CD14-positive monocyte (primary cell): ENCODE measurements at regions not wholly inside any gene's neighbourhood (a gene's known extent, or its start where the extent isn't known, plus 50 kb on each side); places are given as distances from the start of the nearest gene placed in this dataset.

Experiments
- DNase-seq, 3 donors: peaks; one replicate each; pipeline ENCODE4 v3.0.0-alpha.2; 2011 to 2022
- H2AFZ ChIP-seq: 2 replicates; pipeline ENCODE4 v1.6.0; 2012; ENCODE audit warnings: mild to moderate bottlenecking, low read depth, low read length, inconsistent platforms; ENCODE audit not compliant: insufficient read depth, poor library complexity, severe bottlenecking
- H3K27ac ChIP-seq, 2 donors: 1 replicate in 1 of 2; 2 replicates in 1 of 2; pipeline ENCODE4 v1.5.1; 2012 to 2013; ENCODE audit warnings: low read length in 2 of 2, control low read depth in 1 of 2, inconsistent platforms in 1 of 2, low read depth in 1 of 2, mild to moderate bottlenecking in 1 of 2
- H3K27me3 ChIP-seq, 2 donors: one replicate each; pipeline versions ENCODE4 v1.6.0 to v1.6.1; 2011 to 2013; ENCODE audit warnings: low read length in 2 of 2; ENCODE audit not compliant: control insufficient read depth in 2 of 2, insufficient read depth in 2 of 2
- H3K36me3 ChIP-seq, 2 donors: replicated peaks in 1 of 2; 1 replicate in 1 of 2; 2 replicates in 1 of 2; pipeline versions ENCODE4 v1.5.1 to v1.6.1; 2012 to 2013; ENCODE audit warnings: low read length in 2 of 2, control low read depth in 1 of 2, inconsistent platforms in 1 of 2, mild to moderate bottlenecking in 1 of 2; ENCODE audit not compliant: insufficient read depth in 2 of 2, control insufficient read depth in 1 of 2
- H3K4me1 ChIP-seq, 2 donors: 1 replicate in 1 of 2; 2 replicates in 1 of 2; pipeline versions ENCODE4 v1.5.1 to v1.6.1; 2012 to 2013; ENCODE audit warnings: low read length in 2 of 2, control low read depth in 1 of 2, inconsistent platforms in 1 of 2, mild to moderate bottlenecking in 1 of 2, moderate library complexity in 1 of 2; ENCODE audit not compliant: insufficient read depth in 2 of 2, control insufficient read depth in 1 of 2
- H3K4me2 ChIP-seq: replicated peaks from 2 replicates; pipeline ENCODE3; 2012; ENCODE audit warnings: low read length, moderate library complexity, mild to moderate bottlenecking; ENCODE audit not compliant: poor library complexity, severe bottlenecking; ENCODE audit errors: extremely low read depth
- H3K4me3 ChIP-seq, 3 experiments: fragments of 200-600 bp in 1 of 3; sonication (generic) in 1 of 3; replicated peaks in 1 of 3; 1 replicate in 2 of 3; 2 replicates in 1 of 3; pipeline ENCODE4 v1.5.1; 2011 to 2013; ENCODE audit warnings: low read length in 3 of 3, mild to moderate bottlenecking in 3 of 3, control low read depth in 2 of 3, low read depth in 2 of 3, inconsistent platforms in 1 of 3, moderate library complexity in 1 of 3
- H3K79me2 ChIP-seq: 2 replicates; pipeline ENCODE4 v1.6.0; 2012; ENCODE audit warnings: mild to moderate bottlenecking, control low read depth, inconsistent platforms, low read length, moderate library complexity; ENCODE audit not compliant: insufficient read depth
- H3K9ac ChIP-seq: 2 replicates; pipeline ENCODE4 v1.6.0; 2017; ENCODE audit warnings: low read length, mild to moderate bottlenecking; ENCODE audit not compliant: insufficient read depth, poor library complexity, severe bottlenecking
- H3K9me3 ChIP-seq, 2 donors: replicated peaks in 1 of 2; 1 replicate in 1 of 2; 2 replicates in 1 of 2; pipeline versions ENCODE4 v1.5.1 to v1.6.1; 2012 to 2013; ENCODE audit warnings: low read length in 2 of 2, control low read depth in 1 of 2; ENCODE audit not compliant: control insufficient read depth in 1 of 2, insufficient read depth in 1 of 2
- H4K20me1 ChIP-seq: 2 replicates; pipeline ENCODE4 v1.6.0; 2012; ENCODE audit warnings: mild to moderate bottlenecking, low read length, control low read depth, moderate library complexity; ENCODE audit not compliant: insufficient read depth
- H3K27ac Mint-ChIP-seq, 7 donors: one replicate each; pipeline ENCODE4 v1.8.0; 2020; ENCODE audit warnings: mild to moderate bottlenecking in 7 of 7, mixed read lengths in 7 of 7, moderate library complexity in 6 of 7, inconsistent platforms in 2 of 7
- H3K27me3 Mint-ChIP-seq, 3 donors: one replicate each; pipeline ENCODE4 v1.8.0; 2021 to 2022; ENCODE audit warnings: low read depth in 3 of 3, mild to moderate bottlenecking in 3 of 3, mixed read lengths in 3 of 3, moderate library complexity in 3 of 3, inconsistent platforms in 1 of 3
- H3K36me3 Mint-ChIP-seq, 2 donors: one replicate each; pipeline ENCODE4 v1.8.0; 2020; ENCODE audit warnings: mixed read lengths in 2 of 2, inconsistent platforms in 1 of 2, mild to moderate bottlenecking in 1 of 2
- H3K4me1 Mint-ChIP-seq: one replicate; pipeline ENCODE4 v1.8.0; 2020; ENCODE audit warnings: mild to moderate bottlenecking, mixed read lengths
- H3K4me3 Mint-ChIP-seq, 2 donors: one replicate each; pipeline ENCODE4 v1.8.0; 2020; ENCODE audit warnings: mild to moderate bottlenecking in 2 of 2, mixed read lengths in 2 of 2, moderate library complexity in 1 of 2
- H3K9me3 Mint-ChIP-seq, 7 donors: one replicate each; pipeline ENCODE4 v1.8.0; 2020 to 2022; ENCODE audit warnings: mixed read lengths in 7 of 7, mild to moderate bottlenecking in 6 of 7, moderate library complexity in 6 of 7, inconsistent platforms in 2 of 7
- WGBS: methylation state at CpG from one replicate; pipeline ENCODE4 v1.1.5; 2013; ENCODE audit warnings: missing lambda C conversion rate; ENCODE audit not compliant: insufficient coverage; 5-methylcytosine and 5-hydroxymethylcytosine counted together
- intact Hi-C, 2 donors: fragments of 100-400 bp; cut with micrococcal nuclease; formaldehyde crosslinking; loops; one replicate each; pipeline versions ENCODE4 v1.15.0 to v1.15.1; 2023
- TF ChIP-seq, protein P1 (sequence below): fragments of 200-600 bp; IDR thresholded peaks from one replicate; pipeline ENCODE4 v1.8.0; 2022; ENCODE audit warnings: antibody characterized with exemption, mild to moderate bottlenecking

DNA sequence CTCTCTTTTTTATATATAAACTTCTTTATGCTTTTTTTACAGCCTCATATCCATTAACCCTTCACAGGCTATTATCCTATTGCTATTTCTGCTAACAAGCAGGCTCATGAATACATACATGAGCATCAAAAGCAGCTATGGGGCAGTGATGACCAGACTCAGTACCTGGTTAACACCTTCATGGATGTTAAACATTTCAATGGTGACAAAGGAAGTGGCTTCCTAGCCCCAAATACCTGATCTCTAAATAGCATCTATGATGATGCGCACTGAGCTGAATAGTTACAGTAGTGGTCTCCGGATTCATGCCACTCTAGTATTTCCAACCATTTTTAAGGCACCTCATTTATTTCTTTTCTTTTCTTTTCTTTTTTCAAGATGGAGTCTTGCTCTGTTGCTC, 101.1 kb downstream of the TM2D1 start:
- Histone ChIP-seq H2AFZ (no peak overlapping the region), H3K4me1 (peaks cover 7 to 18% of the 10 kb centered on the region in 2 donors), H3K4me3 (no peak overlapping the region), H3K4me2 (no peak overlapping the region), H4K20me1 (no peaks in the 10 kb centered on the region), H3K9ac (no peak overlapping the region), H3K27ac (no peak overlapping the region), H3K36me3 (no peaks in the 10 kb centered on the region), H3K9me3 (no peaks in the 10 kb centered on the region), H3K79me2 (no peaks in the 10 kb centered on the region), H3K27me3 (no peaks in the 10 kb centered on the region)
- H3K9me3 Mint-ChIP-seq, result peaks cover 0 to 2% (median 0%) of the 10 kb centered on the region in 7 donors
- peaks cover 0 to 5% (median 1%) of the 10 kb centered on the region in 3 donors for H3K27me3 Mint-ChIP-seq
- no CpG with 5 or more reads among the region's 2 CpGs for WGBS
- H3K4me1 Mint-ChIP-seq, result peaks cover 27% of the 10 kb centered on the region
- H3K36me3 Mint-ChIP-seq, result peaks cover 0 to 3% of the 10 kb centered on the region in 2 donors
- no peak overlapping the region for H3K4me3 Mint-ChIP-seq
- H3K27ac Mint-ChIP-seq, result no peak overlapping the region
- intact Hi-C loops, result no loop called here
- DNase-seq, result no peak
- TF ChIP-seq, protein P1, sequence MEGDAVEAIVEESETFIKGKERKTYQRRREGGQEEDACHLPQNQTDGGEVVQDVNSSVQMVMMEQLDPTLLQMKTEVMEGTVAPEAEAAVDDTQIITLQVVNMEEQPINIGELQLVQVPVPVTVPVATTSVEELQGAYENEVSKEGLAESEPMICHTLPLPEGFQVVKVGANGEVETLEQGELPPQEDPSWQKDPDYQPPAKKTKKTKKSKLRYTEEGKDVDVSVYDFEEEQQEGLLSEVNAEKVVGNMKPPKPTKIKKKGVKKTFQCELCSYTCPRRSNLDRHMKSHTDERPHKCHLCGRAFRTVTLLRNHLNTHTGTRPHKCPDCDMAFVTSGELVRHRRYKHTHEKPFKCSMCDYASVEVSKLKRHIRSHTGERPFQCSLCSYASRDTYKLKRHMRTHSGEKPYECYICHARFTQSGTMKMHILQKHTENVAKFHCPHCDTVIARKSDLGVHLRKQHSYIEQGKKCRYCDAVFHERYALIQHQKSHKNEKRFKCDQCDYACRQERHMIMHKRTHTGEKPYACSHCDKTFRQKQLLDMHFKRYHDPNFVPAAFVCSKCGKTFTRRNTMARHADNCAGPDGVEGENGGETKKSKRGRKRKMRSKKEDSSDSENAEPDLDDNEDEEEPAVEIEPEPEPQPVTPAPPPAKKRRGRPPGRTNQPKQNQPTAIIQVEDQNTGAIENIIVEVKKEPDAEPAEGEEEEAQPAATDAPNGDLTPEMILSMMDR, result no peak

DNA sequence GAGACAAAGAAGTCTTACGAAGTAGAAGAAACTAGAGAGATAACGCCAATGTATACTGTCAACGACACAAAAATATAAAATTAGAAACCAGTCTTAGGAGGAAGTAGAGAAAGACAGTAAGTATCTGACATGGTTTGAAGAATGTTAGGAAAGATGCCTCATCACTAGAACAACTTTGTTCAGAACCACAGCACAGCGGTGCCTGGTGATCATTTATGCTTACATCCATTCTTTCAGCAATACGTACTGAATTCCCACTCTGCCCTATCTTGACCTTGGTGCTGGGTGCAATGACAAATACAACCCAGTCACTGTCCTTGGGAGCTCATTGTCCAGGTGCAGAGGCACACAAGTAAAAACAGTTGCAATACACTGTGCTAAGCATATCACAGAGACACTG, 104.4 kb downstream of the TM2D1 start:
- Histone ChIP-seq H2AFZ (peak overlapping the region; percentile 4), H3K9ac (no peak overlapping the region), H3K9me3 (no peaks in the 10 kb centered on the region), H3K79me2 (no peaks in the 10 kb centered on the region), H3K4me1 (peaks cover 7 to 18% of the 10 kb centered on the region in 2 donors), H3K36me3 (no peaks in the 10 kb centered on the region), H3K27ac (no peak overlapping the region), H3K4me2 (peak overlapping the region; percentile 38), H3K27me3 (no peaks in the 10 kb centered on the region), H4K20me1 (no peaks in the 10 kb centered on the region), H3K4me3 (peak overlapping the region in 1 of 3 experiments; percentile 1)
- peaks cover 40% of the 10 kb centered on the region for H3K4me1 Mint-ChIP-seq
- no peaks in the 10 kb centered on the region for H3K9me3 Mint-ChIP-seq
- peaks cover 0 to 6% (median 0%) of the 10 kb centered on the region in 3 donors for H3K27me3 Mint-ChIP-seq
- 0% methylated on average over 2 of the region's 5 CpGs for WGBS
- TF ChIP-seq, protein P1, result no peak
- peak overlapping the region in 5 of 7 donors; percentile 41 to 82 (median 66) for H3K27ac Mint-ChIP-seq
- H3K4me3 Mint-ChIP-seq, result peak overlapping the region in 1 of 2 donors; percentile 23
- intact Hi-C loops, result no loop called here
- no peak for DNase-seq
- peaks cover 0 to 1% of the 10 kb centered on the region in 2 donors for H3K36me3 Mint-ChIP-seq
